Lung (tissue), 11 donors: ENCODE measurements at regions not wholly inside any gene's neighbourhood (a gene's known extent, or its start where the extent isn't known, plus 50 kb on each side); places are given as distances from the start of the nearest gene placed in this dataset.

Experiments used
- ATAC-seq: fragments of 200-7000 bp; cut with Tn5 transposase; one replicate; pipeline ENCODE4 v1.9.1; 2020; ENCODE audit warnings: moderate number of reproducible peaks; ENCODE audit not compliant: insufficient read depth, low FRiP score
- DNase-seq, 3 donors: peaks; one replicate each; pipeline ENCODE4 v3.0.0-alpha.2; 2013 to 2017
- H3K27ac ChIP-seq, 2 donors: one replicate each; pipeline ENCODE4 v1.5.1; 2013; ENCODE audit warnings: mild to moderate bottlenecking in 2 of 2, moderate library complexity in 2 of 2, control low read depth in 1 of 2, inconsistent platforms in 1 of 2, low read depth in 1 of 2, low read length in 1 of 2
- H3K27me3 ChIP-seq, 3 donors: one replicate each; pipeline ENCODE4 v1.5.1; 2013; ENCODE audit warnings: low read length in 2 of 3; ENCODE audit not compliant: control insufficient read depth in 3 of 3, insufficient read depth in 3 of 3
- H3K36me3 ChIP-seq, 4 donors: one replicate each; pipeline ENCODE4 v1.5.1; 2013; ENCODE audit warnings: low read length in 4 of 4, mild to moderate bottlenecking in 1 of 4, moderate library complexity in 1 of 4; ENCODE audit not compliant: control insufficient read depth in 4 of 4, insufficient read depth in 4 of 4
- H3K4me1 ChIP-seq, 5 donors: one replicate each; pipeline ENCODE4 v1.5.1; 2013; ENCODE audit warnings: low read length in 5 of 5, mild to moderate bottlenecking in 2 of 5, moderate library complexity in 1 of 5; ENCODE audit not compliant: control insufficient read depth in 5 of 5, insufficient read depth in 5 of 5
- H3K4me3 ChIP-seq: one replicate; pipeline ENCODE4 v1.5.1; 2013; ENCODE audit warnings: mild to moderate bottlenecking, control low read depth, moderate library complexity
- H3K9ac ChIP-seq, 2 donors: one replicate each; pipeline ENCODE4 v1.5.1; 2013; ENCODE audit warnings: low read length in 2 of 2, control low read depth in 1 of 2; ENCODE audit not compliant: insufficient read depth in 1 of 2
- H3K9me3 ChIP-seq, 4 donors: one replicate each; pipeline ENCODE4 v1.5.1; 2013; ENCODE audit warnings: low read length in 3 of 4, mild to moderate bottlenecking in 1 of 4, moderate library complexity in 1 of 4; ENCODE audit not compliant: control insufficient read depth in 4 of 4, insufficient read depth in 3 of 4
- whole genome bisulfite sequencing, 2 donors: extraction: QIAGEN DNeasy Blood & Tissue Kit; methylation state at CpG; one replicate each; pipeline ENCODE4 v1.1.7; 2013; 5-methylcytosine and 5-hydroxymethylcytosine counted together
- TF ChIP-seq, protein P1 (sequence below): IDR thresholded peaks from 2 replicates; pipeline ENCODE4 v1.5.1; 2012; ENCODE audit warnings: mild to moderate bottlenecking; ENCODE audit errors: control extremely low read depth, extremely low read depth
- donor health status: control.
- donor health status: control.
- donor health status: Bipolar disorder and iron deficiency.
- donor health status: healthy.
- donor health status: DM: yes; HTN: yes; CAD: no.

GRCh38 chr6:140542863-140543262 is 1168.4 kb upstream of the CITED2 start:
- no peak overlapping the region for H3K27ac ChIP-seq
- no peak overlapping the region for H3K4me3 ChIP-seq
- H3K9me3 ChIP-seq = no peaks in the 10 kb centered on the region
- peaks cover 0 to 5% (median 0%) of the 10 kb centered on the region in 5 donors for H3K4me1 ChIP-seq
- H3K36me3 ChIP-seq = no peaks in the 10 kb centered on the region
- no peaks in the 10 kb centered on the region for H3K27me3 ChIP-seq
- ATAC-seq = no peak
- no peak overlapping the region for H3K9ac ChIP-seq
- DNase-seq = no peak
- WGBS, 2 donors = 82 to 91% methylated on average over 3 of the region's 3 CpGs
- TF ChIP-seq, protein P1, sequence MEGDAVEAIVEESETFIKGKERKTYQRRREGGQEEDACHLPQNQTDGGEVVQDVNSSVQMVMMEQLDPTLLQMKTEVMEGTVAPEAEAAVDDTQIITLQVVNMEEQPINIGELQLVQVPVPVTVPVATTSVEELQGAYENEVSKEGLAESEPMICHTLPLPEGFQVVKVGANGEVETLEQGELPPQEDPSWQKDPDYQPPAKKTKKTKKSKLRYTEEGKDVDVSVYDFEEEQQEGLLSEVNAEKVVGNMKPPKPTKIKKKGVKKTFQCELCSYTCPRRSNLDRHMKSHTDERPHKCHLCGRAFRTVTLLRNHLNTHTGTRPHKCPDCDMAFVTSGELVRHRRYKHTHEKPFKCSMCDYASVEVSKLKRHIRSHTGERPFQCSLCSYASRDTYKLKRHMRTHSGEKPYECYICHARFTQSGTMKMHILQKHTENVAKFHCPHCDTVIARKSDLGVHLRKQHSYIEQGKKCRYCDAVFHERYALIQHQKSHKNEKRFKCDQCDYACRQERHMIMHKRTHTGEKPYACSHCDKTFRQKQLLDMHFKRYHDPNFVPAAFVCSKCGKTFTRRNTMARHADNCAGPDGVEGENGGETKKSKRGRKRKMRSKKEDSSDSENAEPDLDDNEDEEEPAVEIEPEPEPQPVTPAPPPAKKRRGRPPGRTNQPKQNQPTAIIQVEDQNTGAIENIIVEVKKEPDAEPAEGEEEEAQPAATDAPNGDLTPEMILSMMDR = no peak

DNA sequence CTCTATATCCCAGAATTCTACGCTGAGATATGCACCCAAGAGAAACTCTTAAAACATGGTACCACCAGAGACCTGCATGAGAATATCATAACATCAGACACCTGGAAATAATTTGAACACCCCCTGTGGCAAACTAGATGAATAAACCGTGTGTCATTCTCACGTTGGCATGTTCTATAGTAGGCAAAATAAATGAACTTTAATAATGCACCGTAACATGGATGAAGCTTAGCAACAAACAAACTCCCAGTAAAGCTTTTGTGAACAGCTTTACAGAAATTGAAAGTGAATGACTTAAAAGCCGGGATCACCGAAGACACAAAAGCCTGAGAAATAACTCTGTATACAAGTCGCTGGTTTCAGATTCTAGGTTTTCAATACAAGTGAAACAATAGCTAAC is 1166.8 kb upstream of the CITED2 start:
- Histone ChIP-seq H3K27me3 (no peaks in the 10 kb centered on the region), H3K36me3 (no peaks in the 10 kb centered on the region), H3K9ac (no peak overlapping the region), H3K4me1 (peaks cover 0 to 13% (median 4%) of the 10 kb centered on the region in 5 donors), H3K27ac (no peak overlapping the region), H3K9me3 (no peaks in the 10 kb centered on the region), H3K4me3 (no peak overlapping the region)
- TF ChIP-seq, protein P1 = no peak
- DNase-seq (no peak), ATAC-seq (no peak)
- WGBS, 2 donors = 84 to 91% methylated on average over 7 of the region's 7 CpGs

DNA sequence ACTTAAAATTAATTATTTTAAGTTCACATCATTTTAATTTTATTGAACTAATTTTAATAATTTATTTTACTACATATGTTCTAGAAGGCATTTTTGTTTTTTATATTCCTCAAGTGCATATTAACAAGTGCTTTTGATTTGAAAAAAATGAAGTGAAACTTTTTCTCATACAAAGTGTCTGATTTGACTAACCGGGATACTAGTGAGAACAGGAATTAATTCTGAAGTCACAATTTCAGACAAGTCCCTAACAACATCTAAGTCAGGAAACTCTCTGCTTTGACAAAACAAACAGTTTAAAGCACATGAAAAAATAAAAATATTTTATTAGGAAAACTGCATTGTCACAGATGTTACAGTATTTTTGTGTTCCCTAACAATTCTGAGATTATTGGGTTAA is 1166.3 kb upstream of the CITED2 start:
- Histone ChIP-seq H3K9ac (no peak overlapping the region), H3K27me3 (no peaks in the 10 kb centered on the region), H3K36me3 (no peaks in the 10 kb centered on the region), H3K9me3 (no peaks in the 10 kb centered on the region), H3K27ac (no peak overlapping the region), H3K4me1 (peaks cover 0 to 13% (median 4%) of the 10 kb centered on the region in 5 donors), H3K4me3 (no peak overlapping the region)
- no peak for DNase-seq
- TF ChIP-seq, protein P1 = no peak
- 71 to 83% methylated on average over 1 of the region's 1 CpG for WGBS, 2 donors
- no peak for ATAC-seq

- Histone ChIP-seq H3K27ac (no peak overlapping the region), H3K27me3 (no peaks in the 10 kb centered on the region), H3K9me3 (peaks cover 0 to 9% (median 0%) of the 10 kb centered on the region in 4 donors), H3K4me3 (no peak overlapping the region), H3K9ac (no peak overlapping the region), H3K4me1 (peaks cover 0 to 13% (median 4%) of the 10 kb centered on the region in 5 donors), H3K36me3 (no peaks in the 10 kb centered on the region)
- ATAC-seq = no peak
- TF ChIP-seq, protein P1 = no peak
- DNase-seq = no peak
Observed at GRCh38 chr6:140538926-140539325, 1164.5 kb upstream of the CITED2 start.
